Fibroblast of skin of right quadriceps (primary cell): ENCODE measurements at regions not wholly inside any gene's neighbourhood (a gene's known extent, or its start where the extent isn't known, plus 50 kb on each side); places are given as distances from the start of the nearest gene placed in this dataset.
A peak's percentile ranks its signal among the peaks of the same experiment; 100 is the strongest.
"Not testable (repeated sequence)": the region's sequence is repeated elsewhere in the genome, so short reads cannot be mapped to it uniquely, and the experiment has no call there.

Experiments used
- DNase-seq: peaks from one replicate; pipeline ENCODE4 v3.0.0-alpha.2; 2013

DNA sequence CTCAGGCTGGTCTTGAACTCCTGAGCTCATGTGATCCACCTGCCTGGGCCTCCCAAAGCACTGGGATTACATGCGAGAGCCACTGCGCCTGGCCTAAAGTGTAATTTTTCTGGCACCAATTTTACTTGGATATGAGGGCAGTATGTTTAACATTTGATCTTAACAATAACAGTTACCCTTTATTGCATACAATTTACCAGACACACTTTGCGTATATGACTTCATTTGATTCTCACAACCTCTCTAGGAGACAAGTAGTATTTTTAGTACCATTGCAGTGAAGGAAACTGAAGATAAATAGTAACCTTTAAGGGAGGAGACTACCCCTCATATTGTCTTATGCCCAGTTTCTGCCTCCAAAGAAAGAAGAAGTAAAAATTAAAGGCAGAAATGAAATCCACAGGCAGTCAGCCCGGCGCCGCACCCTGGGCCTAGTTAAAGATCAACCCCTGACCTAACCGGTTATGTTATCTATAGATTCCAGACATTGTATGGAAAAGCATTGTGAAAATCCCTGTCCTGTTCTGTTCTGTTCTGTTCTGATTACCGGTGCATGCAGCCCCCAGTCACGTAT is 54.0 kb downstream of the CYP26A1 start:
- not testable (repeated sequence) for DNase-seq

DNA sequence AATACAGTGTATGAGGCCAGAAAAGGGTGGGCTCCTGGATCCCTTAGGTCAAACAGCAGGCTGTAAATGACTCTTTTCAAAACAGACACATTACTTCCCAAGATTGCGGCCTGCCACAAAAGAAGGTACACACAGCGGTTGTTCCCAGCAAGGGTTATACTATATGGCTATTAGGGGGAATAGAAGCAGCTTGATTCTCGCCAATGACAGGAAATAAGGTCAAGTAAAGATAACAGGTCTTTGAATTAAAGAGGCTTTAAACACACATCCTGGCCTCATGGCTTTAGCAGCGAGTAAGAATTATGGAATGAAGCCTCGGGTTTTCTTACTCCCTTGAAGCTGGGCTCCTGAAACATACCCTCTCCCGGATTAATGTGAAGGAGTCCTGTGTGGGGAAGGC is 58.3 kb downstream of the CYP26A1 start:
- no peak for DNase-seq

DNA sequence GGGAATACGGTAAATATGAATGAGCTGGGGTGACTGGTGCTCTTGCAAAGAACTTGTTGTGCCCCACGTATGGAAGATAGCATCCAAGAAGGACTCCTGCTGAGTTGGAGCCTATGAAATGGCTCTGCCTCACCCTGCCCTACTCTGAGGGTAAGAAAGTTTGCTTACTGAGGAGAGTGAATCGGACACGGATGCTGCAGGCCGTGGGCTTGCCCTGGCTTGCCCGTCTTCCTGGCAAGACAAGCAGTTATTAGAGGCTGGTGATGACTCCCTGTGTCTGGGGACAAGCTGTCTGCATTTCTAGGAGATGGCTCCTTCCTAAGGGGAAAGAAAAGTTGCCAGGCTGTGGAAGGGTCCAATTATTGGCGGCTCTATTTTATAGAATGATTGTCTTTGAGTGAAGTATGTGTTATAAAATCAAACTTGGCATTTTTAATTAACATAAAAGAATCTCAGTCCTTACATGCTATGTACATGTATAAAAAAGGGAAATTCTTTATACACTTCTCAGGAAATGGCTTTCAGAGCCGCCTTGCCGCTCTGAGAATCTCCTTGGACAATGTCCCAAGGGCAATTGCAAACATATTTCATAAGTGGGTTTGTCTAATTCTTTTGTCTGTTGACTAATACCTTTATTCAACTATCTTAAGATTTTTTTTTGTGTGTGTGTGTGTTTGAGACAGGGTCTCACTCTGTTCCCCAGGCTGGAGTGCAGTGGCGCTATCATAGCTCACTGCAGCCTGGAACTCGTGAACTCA is 64.6 kb downstream of the CYP26A1 start:
- no peak for DNase-seq

DNA sequence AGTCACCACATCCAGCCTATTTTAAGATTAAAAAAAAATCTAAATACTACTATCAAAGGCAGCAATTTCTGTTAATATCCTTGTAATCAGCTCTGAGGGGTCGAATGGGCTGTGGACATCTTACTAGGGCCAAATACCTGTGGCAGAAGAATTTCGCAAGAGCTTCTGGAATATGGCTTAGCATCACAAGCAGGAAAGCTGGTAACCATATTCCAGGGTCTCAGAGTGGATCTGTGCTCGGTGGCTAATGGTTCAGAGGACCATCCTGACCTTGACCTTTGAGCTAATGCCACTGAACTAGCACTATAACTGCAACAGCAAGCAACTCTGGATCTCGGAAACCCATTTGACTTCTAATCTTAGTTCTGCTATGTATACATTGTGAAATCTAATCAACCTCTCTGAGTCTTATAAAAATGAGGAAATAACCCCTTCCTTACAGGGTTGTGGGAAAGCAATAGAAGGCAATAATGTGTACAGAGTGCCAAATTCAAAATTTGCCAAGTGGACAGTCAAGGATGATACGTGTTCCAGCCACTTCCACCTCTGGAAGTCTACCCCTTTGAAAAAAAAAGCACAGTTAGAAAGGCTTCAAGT is 65.5 kb downstream of the CYP26A1 start:
- DNase-seq, result no peak

DNA sequence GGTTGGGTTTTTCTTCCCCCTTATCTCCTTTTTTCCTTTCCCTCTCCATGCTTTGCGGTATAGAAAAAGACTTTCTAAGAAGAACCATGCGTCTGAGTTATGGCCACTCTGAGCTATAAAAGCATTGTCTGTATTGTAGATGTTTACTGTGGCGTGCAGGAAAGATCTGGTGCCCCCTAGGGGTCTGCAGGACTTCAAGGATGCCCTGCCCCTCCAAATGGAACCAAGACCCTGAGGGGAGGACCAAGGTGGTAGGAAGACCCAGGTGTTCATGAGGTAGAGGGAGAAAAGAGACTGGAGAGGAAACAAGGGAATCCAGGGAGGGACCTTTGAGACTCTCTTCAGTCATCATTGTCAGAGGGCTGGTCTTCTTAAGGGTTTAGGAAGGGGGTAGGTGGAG is 68.8 kb downstream of the CYP26A1 start:
- no peak for DNase-seq

DNA sequence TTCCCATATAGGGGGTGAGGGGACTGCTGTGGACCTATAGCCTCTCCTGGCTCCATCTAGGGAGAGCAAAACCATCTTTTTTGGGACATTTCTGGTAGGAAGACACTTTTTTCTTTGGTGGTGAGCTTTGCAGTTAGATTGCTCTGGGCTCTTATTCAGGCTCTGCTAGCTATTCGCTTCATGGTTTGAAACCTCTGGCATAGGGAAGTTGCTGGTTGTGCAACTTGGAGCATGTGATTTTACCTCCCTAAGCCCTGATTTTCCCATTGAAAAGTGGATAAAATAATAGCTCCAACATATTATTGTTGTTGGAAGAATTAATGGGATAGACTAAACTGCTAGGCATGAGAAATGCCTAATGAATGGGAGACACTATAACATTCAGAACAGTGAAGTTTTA is 69.6 kb downstream of the CYP26A1 start:
- no peak for DNase-seq

DNA sequence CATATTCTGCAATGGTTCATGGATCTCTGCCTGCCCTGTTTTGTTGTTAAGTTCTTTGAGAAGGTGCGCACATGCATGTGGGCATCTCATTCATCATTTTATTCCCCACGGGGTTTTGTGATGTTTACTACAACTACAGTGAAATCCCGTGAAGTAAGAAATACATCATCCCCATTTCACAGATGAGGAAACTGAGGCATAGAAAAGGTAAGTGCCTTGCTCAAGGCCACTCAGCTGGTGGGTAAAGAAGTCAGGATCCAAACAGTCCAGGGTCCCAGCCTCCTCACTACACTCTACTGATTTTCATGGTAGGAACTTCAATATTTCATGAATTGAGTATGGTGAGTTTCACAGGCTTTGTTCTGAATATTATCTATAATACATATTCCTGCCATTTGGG is 72.6 kb downstream of the CYP26A1 start:
- no peak for DNase-seq

DNA sequence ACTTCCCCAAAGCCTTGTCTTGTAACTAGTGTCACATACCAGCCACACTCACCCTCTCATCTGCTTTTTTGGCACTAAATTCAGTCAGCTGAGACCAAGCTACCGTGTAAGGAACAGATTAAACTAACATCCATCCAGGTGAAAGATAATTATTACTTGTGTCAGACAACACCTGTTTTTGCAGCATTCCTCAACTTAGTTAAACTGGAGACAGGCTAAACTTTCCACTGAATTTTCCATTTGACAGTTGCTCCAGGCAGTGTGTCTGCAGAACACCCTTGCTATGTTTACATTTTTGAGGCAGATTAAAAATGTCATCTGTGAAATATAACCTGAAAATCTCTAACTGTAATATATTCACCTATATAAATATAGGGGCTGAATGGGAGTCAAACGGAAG is 73.6 kb downstream of the CYP26A1 start:
- DNase-seq, result no peak

DNA sequence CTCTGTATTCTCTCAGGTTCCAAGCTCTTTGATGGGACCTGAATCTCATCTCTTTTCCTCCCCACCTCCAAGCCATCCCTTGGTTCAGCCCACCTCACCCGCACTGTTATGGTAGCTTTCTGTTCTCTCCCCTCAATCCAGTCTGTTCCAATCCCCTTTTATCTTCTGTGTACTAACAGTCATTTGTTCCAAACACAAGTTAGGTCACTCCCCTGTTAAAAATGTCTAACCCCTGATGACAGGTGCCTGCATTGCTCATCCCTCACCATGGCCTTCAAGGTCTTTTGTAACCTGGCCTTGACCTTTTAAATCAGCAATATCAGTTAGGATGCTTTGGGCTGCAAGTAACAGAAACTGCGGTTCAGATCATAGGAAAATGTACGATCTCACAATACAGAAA is 74.8 kb downstream of the CYP26A1 start:
- no peak for DNase-seq

DNA sequence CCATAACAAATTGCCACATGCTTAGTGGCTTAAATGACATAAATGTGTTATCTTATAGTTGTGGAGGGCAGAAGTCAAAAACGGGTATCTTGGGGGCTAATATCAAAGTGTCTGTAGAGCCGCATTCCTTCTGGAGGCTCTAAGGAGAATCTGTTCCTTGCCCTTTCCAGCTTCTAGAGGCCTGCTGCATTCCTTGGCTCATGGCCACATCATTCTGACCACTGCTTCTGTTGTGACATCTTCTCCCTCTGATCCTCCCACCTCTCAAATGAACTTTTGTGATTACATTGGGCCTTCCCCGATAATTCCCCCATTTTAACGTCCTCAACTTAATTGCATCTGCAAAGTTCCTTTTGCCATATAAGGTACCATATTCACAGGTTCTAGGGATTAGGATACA is 76.1 kb downstream of the CYP26A1 start:
- DNase-seq, result peak; percentile 28

DNA sequence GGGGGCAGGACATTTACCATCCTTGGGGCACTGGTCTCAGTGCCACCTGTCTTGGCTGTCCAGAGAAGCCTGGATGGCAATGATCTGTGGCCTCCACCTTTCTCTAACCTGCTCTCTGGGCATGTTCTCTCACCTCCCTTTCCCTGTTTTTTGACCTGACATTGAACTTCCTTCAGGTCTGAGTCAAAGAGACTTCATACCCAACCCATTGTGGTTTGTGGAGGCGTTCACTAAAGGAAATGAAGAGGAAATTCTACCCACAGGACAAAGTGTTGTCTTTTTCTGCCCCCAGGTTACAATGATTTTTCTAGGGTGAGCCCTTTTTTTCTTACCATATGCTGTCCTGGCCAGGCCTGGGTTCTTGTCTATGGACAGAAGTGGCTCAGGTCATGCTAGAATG is 76.6 kb downstream of the CYP26A1 start:
- DNase-seq, result no peak

DNA sequence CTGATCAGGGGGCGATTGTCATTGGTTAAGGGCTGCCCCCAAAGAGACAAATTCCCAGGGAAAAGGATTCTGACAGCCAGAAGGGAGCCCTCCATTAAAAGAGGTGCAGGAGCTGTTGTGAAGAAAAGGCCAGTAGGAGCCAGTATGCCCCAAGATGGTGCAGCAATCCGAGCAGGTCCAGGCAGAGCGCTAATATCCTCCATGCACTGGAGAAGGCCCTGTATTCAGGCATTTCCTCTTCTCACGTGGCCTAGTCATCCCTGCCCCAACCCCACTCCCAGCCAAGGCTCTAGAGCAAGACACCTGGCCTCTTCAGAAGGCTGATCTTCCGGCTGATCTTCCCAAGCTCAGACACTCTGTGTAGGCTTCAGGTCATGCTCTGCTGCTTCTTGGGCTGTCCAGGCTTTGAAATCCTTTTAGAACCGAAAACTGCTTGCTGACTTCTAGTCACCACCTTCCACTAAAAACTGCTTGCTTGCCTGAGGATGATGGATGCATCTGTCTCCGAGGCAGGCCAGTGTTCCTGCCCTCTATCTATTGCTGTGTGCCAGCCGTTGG is 77.4 kb downstream of the CYP26A1 start:
- DNase-seq, result no peak

DNA sequence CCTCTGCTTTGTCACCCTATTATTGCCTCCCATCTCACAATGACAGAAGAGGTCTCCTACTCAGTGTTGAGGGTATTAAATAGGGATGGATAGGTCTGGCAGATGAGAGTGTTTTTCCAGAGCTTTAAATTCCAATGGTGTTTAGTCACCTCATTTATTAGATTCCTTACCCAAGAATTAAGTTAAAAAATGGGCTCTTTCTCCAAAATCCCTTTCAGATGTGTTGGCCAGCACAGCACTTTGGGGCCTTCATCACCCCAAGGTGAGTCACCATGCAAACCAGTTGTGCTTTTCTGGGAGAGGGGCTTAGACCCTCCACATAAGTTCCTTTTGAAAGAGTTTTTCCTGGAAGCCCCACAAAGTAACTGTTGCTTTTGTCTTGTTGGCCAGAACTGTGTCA is 78.4 kb downstream of the CYP26A1 start:
- peak; percentile 86 for DNase-seq

DNA sequence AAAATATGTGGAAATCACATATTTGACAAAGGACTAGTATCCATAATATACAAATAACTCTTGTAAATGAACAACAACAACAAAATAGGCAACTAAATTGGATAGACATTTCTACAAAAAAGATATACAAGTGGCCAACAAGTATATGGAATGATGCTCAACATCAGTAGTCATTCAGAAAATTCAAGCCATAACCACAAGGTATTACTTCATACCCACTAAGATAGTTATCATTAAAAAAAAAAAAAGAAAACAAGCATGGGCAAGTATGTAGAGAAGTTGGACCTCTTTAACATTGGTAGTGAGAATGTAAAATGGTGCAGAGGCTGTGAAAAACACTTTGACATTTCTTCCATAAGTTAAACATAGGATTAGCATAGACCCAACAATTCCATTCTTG is 80.8 kb downstream of the CYP26A1 start:
- DNase-seq, result no peak

DNA sequence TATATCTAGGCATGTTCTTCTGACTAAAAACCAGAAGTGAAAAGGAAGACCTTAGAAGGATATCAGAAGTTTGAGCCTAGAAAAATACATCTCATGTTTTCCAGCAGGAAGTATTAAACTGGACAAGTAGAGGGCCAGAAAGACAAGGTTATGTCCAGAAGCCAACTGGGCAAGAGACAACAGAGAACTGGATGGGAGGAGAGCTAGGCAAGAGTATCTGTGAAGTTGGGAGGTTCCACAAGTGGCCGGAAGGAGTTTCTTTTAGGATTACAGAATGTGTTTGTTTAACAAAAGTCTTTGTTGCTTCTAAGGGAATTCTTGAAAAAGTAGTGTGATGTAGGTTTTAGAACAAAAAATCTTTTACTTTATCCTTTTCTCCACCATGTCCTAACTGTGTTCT is 86.4 kb downstream of the CYP26A1 start:
- no peak for DNase-seq

DNA sequence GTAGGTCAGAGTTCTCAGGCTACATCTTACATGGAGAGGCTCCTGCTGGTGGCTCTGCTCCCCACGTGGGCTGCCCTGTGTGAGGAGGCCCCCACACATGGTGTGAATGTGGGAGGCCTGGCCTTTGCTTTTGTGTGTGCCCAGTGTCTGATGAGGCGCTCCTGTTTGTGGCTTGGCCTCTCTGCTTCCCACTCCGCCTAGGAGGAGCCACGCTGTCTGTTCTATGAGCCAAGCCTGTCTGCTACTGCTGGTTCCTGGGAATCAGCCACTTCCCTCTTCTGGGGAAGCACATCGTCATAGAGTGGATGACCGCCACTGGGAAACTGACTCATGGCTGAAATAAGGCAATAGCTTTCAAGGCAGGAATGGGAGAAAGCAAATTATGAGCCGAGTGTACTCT is 87.1 kb downstream of the CYP26A1 start:
- peak; percentile 67 for DNase-seq

DNA sequence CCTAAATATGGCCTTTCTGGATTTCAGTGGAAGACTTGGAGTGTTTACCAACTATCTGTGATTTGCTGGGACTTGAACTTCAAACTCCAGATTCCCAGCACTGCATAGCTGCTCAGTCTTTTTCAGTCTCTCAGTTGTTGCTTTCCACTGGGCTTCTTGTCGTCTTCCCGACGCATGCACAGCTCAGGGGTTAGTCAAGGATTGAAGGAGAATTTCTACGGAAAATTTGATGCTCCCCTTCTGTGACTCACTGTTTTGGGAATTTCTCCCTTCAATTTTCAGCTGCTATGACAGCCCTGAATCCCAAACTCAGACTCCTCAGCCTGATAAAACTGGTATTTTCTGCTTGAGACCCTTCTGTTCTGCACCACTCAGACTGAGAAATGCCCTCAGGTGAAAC is 91.7 kb downstream of the CYP26A1 start:
- DNase-seq, result peak; percentile 61

DNA sequence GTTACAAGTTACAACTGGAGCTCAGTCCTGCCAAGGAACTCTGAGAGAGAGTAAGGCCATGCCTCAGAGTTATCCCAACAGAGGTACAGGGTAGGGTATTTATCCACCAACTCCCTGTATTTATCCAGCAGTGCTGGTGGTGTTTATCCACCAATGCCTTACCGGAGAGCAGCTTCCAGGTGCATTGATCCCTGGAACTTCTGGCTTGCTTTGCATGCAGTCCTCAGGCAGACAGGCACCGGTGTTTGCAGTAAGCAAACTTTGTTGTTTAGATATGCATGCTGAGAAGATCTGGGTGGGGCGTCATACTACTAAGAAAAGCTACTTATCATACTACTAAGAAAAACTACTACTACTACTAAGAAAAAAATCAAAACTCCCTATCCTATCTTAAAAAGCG is 92.4 kb downstream of the CYP26A1 start:
- DNase-seq, result no peak

DNA sequence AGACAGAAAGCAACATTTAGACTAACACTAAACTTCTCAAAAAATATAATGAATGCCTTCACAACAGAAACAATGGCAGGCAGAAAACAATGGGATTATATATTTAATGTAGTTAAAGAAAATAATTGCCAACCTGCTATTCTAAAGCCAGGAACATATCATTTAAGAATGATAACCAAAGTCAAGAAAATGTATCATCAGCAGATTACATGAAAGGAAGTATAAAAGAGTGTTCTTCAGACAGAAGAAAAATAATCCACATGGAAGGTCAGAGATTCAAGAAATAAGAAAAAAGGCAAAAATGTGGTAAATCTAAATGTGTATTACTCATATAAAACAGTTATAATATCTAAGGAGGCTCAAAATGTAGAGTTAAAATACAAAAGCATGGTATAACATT is 98.1 kb downstream of the CYP26A1 start:
- DNase-seq, result no peak

DNA sequence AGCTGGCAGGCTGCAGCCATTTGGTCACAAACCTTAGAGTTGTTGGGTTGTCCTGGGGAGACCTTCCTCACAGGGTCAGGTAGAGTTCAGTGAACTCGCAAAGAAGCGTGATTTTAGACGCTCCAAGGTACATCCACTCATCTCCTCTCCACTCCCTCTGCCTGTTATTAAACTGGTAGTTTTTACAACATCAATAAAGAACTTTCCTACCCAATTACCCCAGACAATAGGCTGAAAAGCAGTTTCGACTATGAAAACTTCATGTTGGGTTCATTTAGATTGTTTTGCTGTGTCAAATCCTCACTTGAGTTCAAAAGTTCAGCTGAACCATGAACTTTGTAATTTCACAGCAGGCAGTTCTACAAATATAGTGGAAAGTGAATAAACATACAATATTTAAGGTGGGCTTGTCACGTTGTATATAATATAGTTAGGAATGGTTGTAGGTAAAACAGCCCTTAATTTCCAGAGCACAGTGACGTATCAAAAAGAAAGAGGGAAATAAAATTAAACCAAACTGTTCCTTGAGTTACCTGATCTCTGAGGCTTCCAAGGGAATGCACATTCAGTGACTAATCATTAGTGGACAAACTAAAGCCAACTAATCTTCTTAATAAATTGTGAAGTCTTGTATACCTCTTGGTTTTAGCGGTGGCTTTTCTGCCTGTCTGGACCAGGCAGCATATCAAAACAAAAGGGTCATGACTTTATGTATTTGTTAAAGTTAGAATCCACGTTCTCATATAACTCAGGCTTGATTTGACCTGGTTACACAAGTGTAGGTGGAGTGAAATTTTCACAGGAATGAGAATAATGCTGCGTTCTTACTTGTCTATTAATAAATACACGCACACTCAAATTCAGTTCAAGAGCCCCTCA is 100.5 kb downstream of the CYP26A1 start:
- DNase-seq, result no peak

DNA sequence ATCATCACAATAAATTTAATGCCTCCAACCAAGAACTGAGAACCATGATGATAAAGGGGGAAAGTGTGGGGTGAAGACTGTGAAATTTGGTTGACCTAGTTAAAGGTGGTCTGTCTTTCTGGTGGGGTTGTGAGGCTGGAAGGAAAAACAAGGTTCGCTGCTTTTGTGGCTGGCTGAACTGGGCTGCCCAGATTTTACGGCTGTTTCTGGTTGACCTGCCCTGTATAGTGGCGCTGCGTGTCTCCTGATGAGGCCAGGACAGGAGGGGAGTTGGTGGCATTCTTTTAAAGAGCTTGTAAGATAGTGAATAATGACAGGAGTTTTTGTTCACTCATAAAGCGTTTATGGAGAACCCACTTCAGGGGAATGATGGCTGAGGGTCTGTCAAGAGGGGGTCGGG is 101.8 kb downstream of the CYP26A1 start:
- DNase-seq, result no peak

DNA sequence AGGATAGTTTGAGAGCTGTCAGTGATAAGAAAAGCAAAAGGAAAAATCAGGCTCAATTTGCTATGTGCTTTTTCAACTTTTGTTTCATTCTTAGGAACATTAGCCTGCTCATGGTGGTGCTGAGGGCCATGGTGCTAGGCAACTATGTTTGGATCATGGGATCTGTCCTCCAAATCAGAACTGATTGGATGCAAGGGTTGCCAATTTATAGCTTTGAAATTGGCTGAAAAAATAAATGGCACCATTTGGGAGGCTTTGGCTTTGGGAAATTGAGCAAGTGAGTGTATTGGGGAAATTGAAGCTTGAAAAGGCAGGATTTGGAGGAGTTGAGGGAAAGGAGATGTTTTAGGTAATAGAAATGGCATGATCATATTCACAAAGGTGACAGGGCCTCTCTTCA is 103.8 kb downstream of the CYP26A1 start:
- no peak for DNase-seq

DNA sequence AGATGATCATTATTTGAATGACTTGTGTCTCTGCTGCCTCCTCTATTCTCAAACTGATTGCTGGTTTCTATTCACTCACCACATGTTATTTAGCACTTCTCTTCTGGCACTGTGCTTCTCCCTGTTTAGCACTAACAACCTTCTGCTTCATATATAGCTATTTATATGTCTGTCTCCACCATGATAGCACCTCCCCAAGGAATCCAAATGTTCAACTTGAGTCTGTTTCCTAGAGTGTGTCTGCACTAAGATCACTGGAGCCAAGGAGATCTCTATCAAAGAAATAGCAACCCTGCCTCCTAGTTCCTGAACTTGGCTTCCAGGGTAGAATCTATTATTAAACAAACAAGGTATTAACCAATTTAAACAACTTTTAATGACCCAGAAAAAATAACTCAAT is 104.5 kb downstream of the CYP26A1 start:
- DNase-seq, result no peak
